ENCODE measurements at regions not wholly inside any gene's neighbourhood (a gene's known extent, or its start where the extent isn't known, plus 50 kb on each side); places are given as distances from the start of the nearest gene placed in this dataset.

DNA sequence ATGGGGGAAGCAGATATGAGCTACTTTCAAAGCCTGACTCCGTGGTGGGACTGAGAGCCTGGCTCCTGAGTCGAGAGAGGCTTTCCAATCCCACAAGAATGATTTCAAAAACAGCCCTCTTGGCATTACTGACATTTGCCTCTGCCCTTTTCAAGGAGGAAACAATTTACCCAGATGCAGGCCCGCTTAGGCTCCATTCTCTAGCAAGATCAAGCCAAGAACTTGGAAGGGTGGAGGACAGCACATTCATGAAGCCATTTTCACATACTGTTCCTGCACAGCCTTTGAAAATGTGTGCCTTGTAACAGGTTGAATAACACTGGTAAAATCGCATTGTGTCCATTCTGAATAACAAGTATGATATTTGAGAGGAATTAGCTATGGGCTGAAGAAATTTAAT lies 58.2 kb upstream of the EED start:
- H3K4me3 ChIP-seq, result no peak overlapping the region
- no peak for DNase-seq
- H3K27me3 ChIP-seq, result no peaks in the 10 kb centered on the region
- WGBS, 2 donors (ENCODE audit: low coverage in 1 of 2), result 78 to 92% methylated on average over 4 of the region's 4 CpGs
- H3K27ac ChIP-seq, result no peak overlapping the region
- TF ChIP-seq POLR2A (IDR thresholded peaks at IDR 0.05) (no peak), EP300 (IDR thresholded peaks at IDR 0.05; ENCODE audit: low read depth) (no peak)
- TF ChIP-seq, protein P1, sequence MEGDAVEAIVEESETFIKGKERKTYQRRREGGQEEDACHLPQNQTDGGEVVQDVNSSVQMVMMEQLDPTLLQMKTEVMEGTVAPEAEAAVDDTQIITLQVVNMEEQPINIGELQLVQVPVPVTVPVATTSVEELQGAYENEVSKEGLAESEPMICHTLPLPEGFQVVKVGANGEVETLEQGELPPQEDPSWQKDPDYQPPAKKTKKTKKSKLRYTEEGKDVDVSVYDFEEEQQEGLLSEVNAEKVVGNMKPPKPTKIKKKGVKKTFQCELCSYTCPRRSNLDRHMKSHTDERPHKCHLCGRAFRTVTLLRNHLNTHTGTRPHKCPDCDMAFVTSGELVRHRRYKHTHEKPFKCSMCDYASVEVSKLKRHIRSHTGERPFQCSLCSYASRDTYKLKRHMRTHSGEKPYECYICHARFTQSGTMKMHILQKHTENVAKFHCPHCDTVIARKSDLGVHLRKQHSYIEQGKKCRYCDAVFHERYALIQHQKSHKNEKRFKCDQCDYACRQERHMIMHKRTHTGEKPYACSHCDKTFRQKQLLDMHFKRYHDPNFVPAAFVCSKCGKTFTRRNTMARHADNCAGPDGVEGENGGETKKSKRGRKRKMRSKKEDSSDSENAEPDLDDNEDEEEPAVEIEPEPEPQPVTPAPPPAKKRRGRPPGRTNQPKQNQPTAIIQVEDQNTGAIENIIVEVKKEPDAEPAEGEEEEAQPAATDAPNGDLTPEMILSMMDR (IDR thresholded peaks at IDR 0.05), result no peak
- in situ Hi-C loops (cut with MboI; ENCODE audit: low pct_ligation_motif_present in 1 of 4, low pct_unique_long_range_greater_than_20kb in 1 of 4, low sequenced_read_pairs in 3 of 4), result no loop called here
- no peaks in the 10 kb centered on the region for H3K9me3 ChIP-seq
- intact Hi-C loops (cut with DNase I; ENCODE audit: low total_unique reads), result no loop called here
- H3K36me3 ChIP-seq, result no peaks in the 10 kb centered on the region
- H3K4me1 ChIP-seq, result peaks cover 0 to 17% (median 3%) of the 10 kb centered on the region in 4 donors

DNA sequence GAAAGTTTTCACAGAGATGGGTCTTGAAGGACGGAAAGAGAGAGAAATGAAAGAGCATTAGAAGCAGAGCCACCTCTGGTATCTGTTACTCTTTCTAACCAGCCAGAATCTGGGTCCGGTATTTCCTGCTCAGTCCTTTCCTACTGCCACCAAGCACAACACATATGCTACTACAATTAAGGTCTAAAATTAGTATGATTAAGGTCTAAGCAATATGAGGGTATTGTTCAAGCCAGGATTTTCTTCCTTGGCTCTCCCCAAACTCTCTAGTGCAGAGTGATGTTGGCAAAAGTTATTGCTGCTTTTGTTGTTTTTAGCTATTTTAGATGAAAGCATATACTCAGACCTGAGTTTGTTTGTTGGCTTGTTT lies 59.2 kb upstream of the EED start:
- 74 to 85% methylated on average over 2 of the region's 2 CpGs for WGBS, 2 donors (ENCODE audit: low coverage in 1 of 2)
- H3K27me3 ChIP-seq, result no peaks in the 10 kb centered on the region
- H3K4me1 ChIP-seq, result peaks cover 0 to 17% (median 3%) of the 10 kb centered on the region in 4 donors
- H3K9me3 ChIP-seq, result no peaks in the 10 kb centered on the region
- intact Hi-C loops (cut with DNase I; ENCODE audit: low total_unique reads), result no loop called here
- H3K27ac ChIP-seq, result no peak overlapping the region
- H3K36me3 ChIP-seq, result no peaks in the 10 kb centered on the region
- TF ChIP-seq, protein P1 (IDR thresholded peaks at IDR 0.05), result no peak
- no peak for TF ChIP-seq POLR2A (IDR thresholded peaks at IDR 0.05)
- no peak for TF ChIP-seq POLR2AphosphoS5 (IDR thresholded peaks at IDR 0.05)
- no peak for TF ChIP-seq EP300 (IDR thresholded peaks at IDR 0.05; ENCODE audit: low read depth)
- no peak for DNase-seq
- in situ Hi-C loops (cut with MboI; ENCODE audit: low pct_ligation_motif_present in 1 of 4, low pct_unique_long_range_greater_than_20kb in 1 of 4, low sequenced_read_pairs in 3 of 4), result no loop called here
- H3K4me3 ChIP-seq, result no peak overlapping the region

DNA sequence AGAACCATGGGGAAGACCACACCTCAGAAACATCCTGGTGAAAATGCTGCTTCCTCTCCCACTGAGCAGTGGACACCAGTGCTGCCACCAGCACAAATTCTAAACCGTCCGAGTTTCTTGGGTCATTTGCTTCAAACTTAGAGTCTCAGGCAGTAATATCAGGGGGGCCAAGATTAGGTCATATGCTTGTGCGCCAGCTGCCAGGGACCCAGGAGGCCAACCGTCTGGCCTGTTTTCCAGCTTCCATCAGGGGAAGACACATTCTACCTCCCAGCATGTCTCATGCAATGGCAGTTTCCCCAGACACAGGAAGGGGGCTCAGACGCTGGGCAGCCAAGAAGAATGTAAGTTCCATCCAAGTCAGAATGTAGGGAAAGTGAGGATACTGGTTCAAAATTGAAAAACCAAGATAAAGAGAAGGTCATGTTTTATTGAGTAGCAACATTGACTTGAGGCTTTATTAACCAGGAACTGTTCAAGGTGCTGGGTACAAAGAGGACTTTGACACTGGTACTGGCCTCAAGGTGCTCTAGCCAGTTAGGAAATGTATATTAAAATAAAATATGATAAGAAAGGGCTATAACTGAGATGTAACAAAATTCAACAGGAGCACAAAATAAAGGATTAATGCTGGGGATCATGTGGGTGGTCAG lies 59.7 kb upstream of the EED start:
- Histone ChIP-seq H3K36me3 (no peaks in the 10 kb centered on the region), H3K27me3 (no peaks in the 10 kb centered on the region), H3K4me3 (no peak overlapping the region), H3K27ac (no peak overlapping the region), H3K9me3 (no peaks in the 10 kb centered on the region), H3K4me1 (peaks cover 0 to 22% (median 5%) of the 10 kb centered on the region in 4 donors)
- intact Hi-C loops (cut with DNase I; ENCODE audit: low total_unique reads) (no loop called here), in situ Hi-C loops (cut with MboI; ENCODE audit: low pct_ligation_motif_present in 1 of 4, low pct_unique_long_range_greater_than_20kb in 1 of 4, low sequenced_read_pairs in 3 of 4) (no loop called here)
- 88 to 91% methylated on average over 4 to 5 of the region's 5 CpGs for WGBS, 2 donors (ENCODE audit: low coverage in 1 of 2)
- TF ChIP-seq POLR2A (IDR thresholded peaks at IDR 0.05) (no peak), EP300 (IDR thresholded peaks at IDR 0.05; ENCODE audit: low read depth) (no peak), POLR2AphosphoS5 (IDR thresholded peaks at IDR 0.05) (no peak)
- TF ChIP-seq, protein P1 (IDR thresholded peaks at IDR 0.05), result no peak
- no peak for DNase-seq

DNA sequence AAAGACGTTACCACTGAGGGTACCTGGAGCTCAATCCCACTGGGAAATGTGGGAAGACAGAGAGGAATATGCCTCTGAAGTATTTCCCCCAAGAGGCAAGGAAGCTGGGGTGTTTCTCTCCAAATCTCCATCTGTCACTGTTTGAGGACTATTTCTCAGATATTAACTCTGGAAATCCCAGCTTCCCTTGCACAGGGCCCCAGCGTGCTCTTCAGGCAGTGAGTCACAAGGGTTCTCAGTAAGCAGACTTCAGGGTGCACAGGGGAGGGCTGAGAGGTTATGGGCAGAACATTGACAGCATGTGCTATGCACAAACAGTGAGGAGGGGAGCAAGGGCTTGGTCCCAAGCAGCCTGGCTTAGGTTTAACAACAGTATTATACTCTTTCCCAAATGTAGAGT lies 60.9 kb upstream of the EED start:
- WGBS, 2 donors (ENCODE audit: low coverage in 1 of 2), result 56 to 80% methylated on average over 1 to 2 of the region's 2 CpGs
- intact Hi-C loops (cut with DNase I; ENCODE audit: low total_unique reads) (no loop called here), in situ Hi-C loops (cut with MboI; ENCODE audit: low pct_ligation_motif_present in 1 of 4, low pct_unique_long_range_greater_than_20kb in 1 of 4, low sequenced_read_pairs in 3 of 4) (no loop called here)
- H3K4me1 ChIP-seq, result peaks cover 0 to 29% (median 8%) of the 10 kb centered on the region in 4 donors
- H3K9me3 ChIP-seq, result no peaks in the 10 kb centered on the region
- DNase-seq, result no peak
- no peaks in the 10 kb centered on the region for H3K36me3 ChIP-seq
- peak overlapping the region in 1 of 4 donors; percentile 37 for H3K27ac ChIP-seq
- no peak for TF ChIP-seq POLR2AphosphoS5 (IDR thresholded peaks at IDR 0.05)
- no peak for TF ChIP-seq POLR2A (IDR thresholded peaks at IDR 0.05)
- no peak for TF ChIP-seq EP300 (IDR thresholded peaks at IDR 0.05; ENCODE audit: low read depth)
- TF ChIP-seq, protein P1 (IDR thresholded peaks at IDR 0.05), result no peak
- H3K4me3 ChIP-seq, result no peak overlapping the region
- no peaks in the 10 kb centered on the region for H3K27me3 ChIP-seq

Measured in transverse colon (tissue), 4 donors.